GDM1 (cell line): ENCODE measurements at regions not wholly inside any gene's neighbourhood (a gene's known extent, or its start where the extent isn't known, plus 50 kb on each side); places are given as distances from the start of the nearest gene placed in this dataset.
"Not testable (repeated sequence)": the region's sequence is repeated elsewhere in the genome, so short reads cannot be mapped to it uniquely, and the experiment has no call there.

Experiments used
- DNase-seq: peaks from one replicate; lab custom pipeline; 2025; lab: John Stamatoyannopoulos, UW

DNA sequence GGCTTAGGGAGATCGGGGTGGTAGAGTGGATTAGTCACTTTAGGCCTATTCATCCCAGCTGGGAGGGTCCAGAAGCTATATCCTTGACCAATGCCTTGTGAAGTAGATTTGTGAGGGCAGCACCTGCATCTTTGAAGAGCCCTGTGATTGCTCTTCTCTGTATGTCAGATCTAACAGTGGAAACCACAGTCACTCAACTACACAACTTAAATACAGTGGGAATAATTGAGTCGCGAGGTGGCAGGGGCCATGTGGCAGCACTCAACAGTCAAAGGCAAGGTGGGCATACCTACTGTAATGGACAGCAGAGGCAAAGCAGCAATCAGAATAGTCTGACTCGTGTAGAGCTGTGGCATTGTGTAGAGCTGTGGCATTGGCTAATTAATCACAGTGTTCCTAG, 202.1 kb upstream of the KIF2A start:
- DNase-seq: not testable (repeated sequence)

DNA sequence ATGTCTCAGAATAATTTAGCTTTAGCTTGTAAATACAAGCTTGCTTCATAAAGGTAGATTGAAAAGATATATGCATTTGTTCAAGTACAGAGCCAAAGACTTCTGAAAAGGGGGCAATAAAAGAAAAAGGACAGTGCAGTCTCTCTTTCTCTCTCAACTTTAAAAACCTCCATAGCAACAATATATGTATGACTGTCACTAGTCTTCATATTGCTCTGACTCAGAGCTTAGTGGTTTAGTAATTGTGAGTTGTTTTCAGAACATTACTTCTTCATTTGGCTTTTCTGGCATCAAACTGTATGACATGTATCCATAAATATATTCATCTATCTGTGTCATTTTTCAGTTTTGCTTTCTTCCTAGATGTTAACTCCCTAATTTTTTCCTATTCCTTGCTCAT, 194.6 kb upstream of the KIF2A start:
- no peak for DNase-seq

DNA sequence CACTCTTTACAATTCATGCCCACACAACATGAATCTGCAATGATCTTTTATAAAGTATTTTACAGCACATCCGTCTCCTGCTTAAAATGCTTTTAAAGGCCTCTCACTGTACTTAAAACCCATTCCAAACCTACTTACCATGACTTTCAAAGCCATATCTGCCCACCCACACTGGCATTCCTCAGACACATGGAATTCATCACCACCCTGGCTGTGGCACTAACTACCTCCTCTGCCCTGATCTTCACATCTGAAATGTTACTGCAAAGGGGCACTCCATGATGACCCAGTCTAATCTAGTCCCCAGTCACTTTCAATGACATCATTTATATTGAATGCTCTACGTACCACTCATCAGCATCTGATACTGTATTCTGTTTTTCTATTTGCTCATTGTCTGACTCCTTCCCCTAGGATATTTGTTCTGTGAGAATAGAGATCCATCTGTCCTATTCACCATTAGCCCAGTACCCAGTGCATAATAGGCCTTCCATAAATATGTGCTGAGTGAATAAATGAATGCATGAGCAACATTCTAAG, 193.2 kb upstream of the KIF2A start:
- DNase-seq: no peak

DNA sequence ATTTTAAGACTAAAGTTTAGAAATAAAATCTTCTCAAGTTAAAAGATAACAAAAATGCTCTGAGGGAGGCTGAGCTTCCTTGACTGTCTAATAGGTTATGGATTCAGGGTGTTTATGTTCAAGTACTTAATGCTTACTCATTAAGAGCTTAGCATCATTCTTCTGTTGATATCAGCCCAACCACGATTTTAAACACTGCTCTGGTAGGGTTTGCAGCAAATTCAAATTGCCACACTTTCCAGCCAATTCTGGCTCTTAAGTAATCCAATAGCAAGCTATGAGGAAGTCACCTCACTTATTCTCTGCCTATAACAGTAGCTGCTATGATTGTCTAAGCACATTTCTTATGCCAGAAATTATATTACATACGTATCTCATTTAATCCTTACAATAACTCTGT, 191.0 kb upstream of the KIF2A start:
- no peak for DNase-seq

DNA sequence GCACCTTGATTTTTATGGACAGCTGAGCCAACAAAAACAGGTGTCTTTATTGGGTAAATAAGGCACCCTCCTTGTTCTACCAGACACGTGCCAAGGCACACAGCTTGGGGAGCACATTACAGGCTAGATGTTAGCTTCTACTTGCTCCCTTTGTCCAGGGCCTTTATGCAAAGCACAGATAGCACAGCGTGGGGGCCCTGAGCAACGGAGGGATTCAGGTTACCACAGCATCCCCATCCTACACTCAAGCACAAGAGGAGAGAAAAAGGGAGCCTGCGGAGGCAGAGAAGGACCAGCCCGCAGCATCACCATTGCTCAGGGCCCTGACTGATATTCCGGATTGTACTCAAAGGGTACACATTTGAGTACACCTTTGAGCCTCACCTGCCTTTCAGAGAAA, 181.7 kb upstream of the KIF2A start:
- no peak for DNase-seq

DNA sequence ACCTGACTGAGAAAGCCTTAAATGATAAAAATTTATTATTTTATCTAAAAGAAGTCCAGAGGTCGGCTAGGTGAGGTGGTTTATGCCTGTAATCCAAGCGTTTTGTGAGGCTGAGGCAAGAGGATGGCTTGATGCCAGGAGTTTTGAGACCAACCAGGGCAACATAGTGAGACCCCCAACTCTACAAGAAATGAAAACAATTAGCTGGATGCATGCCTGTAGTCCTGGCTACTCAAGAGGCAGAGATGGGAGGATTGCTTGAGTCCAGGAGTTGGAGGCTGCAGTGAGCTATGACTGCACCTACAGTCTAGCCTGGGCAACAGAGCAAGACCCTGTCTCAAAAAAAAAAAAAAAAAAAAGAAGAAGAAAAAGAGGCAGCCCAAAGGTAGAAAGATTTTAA, 179.9 kb upstream of the KIF2A start:
- DNase-seq: no peak

DNA sequence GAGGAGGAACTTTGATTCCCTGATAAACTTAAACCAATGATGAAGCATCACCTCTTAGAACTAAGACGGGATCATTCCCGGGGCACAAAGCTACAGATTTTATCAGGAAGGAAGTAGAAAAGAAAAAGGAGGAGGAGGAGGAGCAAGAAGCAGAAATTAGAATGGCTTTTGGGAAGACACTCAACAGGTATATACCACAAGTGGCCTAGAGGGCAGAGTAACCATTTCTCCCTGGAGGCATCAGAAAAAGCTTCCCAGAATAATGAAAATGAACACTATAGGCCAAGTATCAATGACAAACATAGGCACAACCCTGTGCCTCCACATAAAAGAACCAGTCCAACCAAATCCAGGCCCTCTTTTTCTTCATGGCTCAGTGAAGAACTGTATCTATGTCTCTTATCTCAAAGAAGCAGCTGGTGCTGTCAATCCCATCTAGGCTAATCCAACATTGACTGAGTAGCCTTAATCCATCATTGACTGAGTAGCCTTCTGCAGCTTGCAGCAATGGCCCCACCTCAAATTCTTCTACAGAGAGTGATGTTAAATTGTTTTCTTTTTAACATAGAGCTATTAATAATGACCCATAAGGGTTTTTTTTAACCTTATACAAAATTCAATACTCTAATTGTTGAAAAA, 178.8 kb upstream of the KIF2A start:
- no peak for DNase-seq

DNA sequence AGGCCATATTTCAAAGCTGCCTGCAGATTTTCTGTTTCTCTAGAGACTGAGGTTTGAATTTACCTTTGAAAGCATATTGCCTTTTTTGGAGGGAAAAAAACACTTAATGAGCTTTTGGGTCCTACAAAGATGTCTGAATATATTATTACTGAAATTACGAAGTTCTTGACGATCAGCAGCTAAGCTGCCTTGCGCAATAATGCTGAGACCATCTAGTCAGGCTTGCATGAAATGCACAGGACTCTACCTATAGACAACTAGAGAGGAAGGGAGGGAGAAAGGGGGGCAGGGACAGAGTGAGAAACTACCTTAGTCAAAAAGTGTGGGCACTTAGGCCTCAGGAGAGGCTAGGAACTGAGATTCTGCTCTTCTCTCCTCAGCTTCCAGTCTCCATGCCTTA, 175.9 kb upstream of the KIF2A start:
- no peak for DNase-seq

DNA sequence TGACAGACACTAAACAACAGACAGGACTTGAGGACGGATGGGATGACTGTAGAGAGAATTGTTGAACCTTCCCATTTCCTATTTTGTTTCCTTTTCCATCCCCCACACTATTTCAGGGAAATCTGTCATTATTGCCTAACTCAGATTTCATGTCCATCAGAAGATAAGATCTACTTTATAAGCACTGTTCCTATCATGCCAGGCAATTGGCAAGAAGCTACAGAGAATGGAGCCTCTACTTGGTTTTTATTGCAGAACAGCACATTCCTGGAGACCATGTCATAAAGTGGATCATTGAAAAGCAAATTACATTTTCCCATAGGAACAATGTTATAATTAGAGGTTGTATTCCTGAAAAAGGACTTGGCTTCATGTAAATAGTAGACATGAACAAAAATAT, 173.7 kb upstream of the KIF2A start:
- DNase-seq: no peak

DNA sequence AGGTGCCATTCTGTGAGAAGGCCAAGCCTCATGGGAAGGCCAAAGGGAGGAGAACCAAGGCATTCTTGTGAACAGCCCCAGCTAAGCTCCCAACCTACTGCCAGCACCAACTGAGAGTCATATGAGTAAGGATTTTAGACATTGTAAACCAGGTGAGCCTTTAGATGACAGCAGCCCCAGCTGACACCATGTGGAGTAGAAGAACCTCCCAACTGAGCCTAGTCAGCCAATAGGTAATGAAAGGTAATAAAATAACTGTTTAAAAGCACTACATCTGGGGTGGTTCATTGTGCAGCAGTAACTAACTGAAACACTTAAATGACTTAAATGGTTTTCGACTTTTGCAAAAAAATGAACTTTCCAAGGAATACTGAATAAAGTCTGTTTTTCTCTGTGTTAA, 172.6 kb upstream of the KIF2A start:
- DNase-seq: no peak

DNA sequence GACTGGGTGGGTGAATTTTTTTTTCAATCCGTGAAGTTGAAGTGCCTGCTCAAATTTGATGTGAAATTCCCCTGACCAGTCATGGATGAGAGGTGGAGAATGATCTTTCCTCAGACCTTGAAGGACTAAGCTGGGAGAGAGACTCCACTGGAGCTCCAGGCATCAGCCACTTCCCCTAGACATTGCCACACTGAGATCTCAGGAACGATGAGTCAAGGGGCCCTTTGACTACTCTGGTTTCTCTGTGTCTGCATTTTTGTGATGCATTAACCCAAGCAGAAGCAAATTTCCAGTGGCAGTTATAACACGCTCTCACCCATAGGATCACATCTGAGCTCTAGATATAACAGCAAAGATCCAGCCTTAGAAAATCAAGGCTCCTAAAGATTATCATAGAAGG, 171.2 kb upstream of the KIF2A start:
- no peak for DNase-seq

DNA sequence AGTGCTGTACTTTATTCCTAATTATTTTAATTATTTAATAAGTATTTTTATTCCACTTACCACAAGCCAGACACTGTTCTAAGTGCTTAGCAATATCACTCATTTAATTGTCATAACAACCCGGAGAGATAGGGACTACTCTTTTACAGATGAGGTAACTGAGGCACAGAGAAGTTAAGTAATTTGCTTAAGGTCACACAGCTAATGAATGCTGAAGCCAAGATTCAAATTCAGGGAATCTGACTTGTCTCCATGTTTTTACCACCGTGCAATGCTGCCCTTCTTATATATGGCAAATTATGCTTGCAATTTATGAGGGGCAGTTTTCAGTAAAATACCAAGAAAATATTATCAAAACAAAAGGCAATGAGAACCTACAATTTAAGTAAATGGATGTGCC, 168.4 kb upstream of the KIF2A start:
- DNase-seq: no peak

DNA sequence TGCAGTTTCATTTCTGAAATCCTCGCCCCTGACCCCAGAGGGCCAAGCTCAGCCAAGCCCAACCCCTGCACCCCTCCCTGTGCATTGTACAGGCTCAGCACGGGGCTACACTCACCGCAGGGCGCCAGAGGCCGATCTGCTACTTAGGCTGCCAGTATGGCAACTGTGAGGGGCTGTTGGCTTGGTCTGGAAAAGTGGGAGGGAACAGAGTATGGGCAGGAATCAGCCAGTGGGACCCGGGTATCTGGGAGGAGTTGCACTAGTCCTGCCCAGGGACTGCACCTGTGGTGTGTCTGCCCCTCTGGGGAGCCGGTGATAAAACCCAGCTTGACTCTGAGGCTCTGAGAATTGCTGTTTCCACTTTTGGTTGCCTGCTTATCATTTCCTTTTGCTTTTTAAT, 167.4 kb upstream of the KIF2A start:
- DNase-seq: no peak

DNA sequence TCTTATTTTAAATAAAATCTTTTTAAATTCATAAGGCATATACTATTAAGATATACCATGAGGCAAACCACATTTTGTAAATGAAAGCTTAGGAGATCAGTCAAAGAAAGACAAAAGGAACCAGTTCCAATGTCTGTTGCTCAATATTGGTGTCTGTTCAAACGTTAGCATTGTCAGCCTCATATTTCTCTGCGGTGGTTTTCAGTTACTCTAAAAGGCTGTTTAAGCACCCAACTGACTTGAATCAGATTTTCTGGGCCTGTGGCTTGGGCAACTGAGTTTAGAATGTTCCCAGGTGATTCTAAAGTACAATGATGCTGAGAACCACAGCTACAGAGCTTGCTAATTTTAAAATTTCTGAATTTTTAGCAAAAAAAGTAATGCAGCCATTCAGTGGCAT, 166.3 kb upstream of the KIF2A start:
- DNase-seq: no peak

DNA sequence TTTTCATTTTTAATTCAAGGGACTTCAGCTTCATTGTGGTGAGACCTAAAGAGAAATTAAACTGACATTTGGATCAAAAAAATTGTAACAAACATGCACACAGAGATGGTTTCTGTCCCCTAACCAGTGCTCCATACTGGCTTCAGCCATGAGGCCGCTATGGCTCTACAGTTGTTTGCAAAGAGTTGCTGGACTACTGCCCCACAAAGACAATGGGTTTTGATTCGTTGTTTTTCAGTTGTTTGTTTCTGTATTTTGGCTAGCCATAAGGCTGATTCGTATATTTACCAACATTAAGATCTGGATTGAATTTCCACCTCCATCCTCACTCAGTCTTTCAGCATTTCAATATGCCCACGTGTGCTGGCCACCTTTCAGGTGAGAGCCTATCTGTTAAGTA, 163.7 kb upstream of the KIF2A start:
- DNase-seq: no peak

DNA sequence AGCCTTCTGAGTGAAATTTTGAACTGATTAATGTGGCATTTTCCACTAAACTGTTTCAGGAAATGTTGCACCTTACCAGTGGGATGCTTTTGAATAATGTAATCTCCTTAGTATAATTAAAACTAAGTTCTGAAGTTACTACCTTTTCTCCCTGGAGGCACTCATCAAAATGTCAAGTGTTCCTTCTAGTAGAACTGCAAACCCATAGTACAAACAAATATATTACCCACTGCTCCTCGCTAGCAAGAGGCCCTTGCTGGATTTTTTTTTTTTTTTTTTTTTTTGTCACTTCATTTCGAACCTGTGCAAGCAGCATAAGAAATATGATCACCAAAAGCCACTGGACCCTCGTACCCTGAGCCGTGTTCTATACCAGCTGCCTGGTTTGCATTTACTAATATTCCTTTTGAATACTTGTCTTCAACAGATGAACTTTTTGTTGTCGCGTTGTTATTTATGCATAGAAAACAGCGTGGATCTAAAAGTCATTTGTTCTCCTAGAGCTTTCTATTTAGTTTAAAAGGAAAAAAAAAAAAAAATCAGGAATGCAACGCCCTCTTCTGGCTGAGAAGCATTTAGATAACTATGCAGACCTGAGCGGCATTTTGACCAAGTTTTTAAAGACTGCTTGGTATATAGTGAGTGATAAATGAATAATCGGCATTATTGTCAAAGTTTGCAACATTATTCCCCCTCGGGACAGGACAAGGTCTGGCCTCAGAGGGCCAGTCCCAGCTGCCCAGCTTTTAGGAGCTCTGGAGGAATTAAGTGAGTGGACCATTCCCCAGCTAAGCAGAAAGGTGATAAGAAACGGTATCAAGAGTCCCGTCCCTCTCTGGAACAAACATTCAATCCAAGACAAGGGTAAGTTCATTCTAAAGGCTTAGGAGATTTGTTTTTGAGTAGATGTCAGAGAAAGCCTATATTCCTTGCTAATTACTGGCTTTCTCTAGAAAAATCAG, 162.5 kb upstream of the KIF2A start:
- no peak for DNase-seq

DNA sequence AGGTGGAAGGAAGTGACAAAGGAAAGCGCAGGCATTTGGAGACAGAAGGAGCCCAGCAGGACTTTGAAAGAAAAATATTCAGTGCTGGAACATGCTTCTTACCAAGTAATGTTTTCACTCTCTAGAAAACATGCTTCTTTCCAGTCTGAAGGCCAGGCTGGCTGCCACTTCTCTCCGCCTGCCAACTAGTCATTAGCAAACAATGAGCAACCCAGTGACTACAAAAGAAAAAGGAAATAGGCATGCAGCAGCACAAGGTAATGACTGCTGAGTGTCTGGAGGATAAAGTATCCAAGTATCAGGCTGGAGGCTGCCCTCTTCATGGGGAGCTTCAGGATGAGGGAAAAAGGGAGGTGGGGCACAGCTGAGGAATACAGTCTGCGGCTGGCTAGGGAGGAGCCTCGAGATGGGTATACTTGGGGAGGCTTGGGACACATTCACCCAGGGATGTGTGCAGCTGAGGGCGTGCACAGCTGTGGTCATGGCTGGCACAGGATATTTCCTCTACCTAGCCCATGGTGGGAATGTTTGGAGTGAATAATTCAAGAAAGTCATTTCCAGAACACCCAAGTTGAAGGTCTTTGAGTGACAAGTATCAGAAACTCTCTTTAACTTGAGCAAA, 161.5 kb upstream of the KIF2A start:
- DNase-seq: no peak

DNA sequence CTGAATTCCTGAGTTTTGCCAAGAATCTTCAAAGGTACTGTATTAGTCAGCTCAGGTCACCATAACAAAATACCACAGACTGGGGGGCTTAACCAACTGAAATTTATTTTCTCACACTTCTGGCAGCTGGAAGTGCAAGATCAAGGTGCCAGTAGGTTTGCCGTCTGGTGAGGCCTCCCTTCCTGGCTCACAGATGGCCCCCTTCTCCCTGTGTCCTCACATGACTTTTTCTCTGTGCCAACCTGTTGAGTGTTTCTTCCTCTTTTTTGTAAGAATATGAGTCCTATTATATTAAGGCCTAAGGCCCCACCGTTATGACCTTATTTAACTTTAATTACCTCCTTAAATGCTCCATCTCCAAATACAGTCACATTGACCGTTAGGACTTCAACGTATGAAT, 156.1 kb upstream of the KIF2A start:
- DNase-seq: no peak

DNA sequence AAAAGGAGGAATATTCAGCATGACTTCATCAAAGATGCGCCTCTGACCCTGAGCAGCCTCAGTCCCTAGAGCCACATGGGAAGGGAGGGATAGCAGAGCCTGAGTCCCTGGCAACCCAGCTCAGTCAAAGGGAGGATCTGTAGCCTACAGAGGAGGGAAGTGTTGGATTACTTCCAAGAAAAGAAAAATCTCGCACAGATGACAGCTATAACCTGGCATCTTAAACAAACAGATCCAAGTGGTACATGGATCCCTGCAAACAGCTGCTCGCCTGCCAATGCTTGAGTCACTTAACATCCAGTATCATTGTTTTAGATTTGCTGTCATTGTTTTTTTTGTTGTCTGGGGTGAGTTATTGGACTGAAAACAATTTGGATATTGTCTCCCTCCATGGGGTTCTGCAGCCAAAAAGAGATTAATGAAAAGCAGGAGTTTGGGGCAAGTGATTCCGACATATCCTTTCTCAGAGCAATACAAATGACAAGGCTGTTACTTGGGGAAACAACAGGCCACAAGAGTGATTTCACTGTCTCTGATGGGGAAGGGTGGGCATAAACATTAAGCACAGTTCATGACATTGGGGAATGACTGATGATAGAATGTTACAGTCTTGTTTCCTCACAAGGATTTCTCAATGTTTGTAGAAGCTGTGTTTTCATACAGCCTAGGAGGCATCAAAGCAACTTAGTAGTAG, 153.5 kb upstream of the KIF2A start:
- no peak for DNase-seq

DNA sequence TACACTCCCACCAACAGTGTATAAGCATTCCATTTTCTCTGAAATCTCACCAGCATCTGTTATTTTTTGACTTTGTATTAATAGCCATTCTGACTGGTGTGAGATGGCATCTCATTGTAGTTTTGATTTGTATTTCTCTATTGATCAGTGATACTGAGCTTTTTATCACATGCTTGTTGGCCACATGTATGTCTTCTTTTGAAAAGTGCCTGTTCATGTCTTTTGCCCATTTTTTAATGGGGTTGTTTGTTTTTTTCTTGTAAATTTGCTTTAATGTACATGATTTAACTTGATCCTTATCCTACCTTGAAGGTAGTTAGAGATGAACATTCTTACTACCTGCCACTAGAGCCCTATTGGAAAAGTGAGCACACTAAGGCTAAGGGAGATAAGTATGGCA, 151.2 kb upstream of the KIF2A start:
- no peak for DNase-seq

DNA sequence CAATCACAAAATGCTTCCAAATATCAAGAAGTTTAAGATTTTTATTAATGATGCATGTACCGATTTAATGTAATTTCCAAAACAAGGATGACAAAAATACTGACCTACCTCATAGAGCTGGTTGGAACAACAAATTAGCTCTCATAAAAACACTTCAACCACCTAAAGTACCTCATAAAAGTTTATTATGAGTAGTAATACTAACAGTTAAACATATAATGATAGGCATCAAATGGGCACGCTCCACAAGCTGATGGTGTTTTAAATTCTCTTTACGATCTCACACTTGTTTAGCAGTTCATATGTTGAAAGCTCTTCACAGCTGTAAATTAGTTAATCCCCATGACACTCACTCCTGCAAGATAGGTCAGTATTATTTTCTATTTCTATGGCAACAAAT, 150.0 kb upstream of the KIF2A start:
- no peak for DNase-seq

DNA sequence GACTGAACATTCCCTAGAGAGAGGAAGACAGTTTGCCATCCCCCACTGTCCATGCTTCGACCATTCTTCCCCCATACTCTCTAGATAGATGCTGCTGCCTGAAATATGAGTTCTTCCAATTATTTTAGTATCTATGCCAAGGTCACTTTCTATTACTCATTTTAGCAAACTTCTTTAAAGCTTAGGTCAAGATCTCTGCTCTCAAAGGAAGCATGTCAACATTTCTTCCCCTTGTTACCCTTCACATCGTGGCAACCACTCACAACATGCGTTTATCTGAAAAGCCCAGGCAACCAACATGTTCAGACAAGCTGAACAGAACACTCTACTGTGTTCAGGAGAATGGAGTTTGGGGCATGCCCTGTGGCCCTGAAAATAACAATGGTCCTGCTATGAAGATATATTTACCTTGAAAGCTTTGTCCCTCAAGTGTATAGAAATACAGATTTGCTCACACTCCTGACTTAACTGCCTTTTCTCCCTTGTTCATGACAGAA, 138.4 kb upstream of the KIF2A start:
- DNase-seq: no peak
